Uterus (tissue), 2 donors: ENCODE measurements at regions not wholly inside any gene's neighbourhood (a gene's known extent, or its start where the extent isn't known, plus 50 kb on each side); places are given as distances from the start of the nearest gene placed in this dataset.

ENCODE experiments used
- POLR2A ChIP-seq, 2 donors: fragments of 450-650 bp; IDR thresholded peaks; one replicate each; pipeline ENCODE4 v1.6.1; 2016; ENCODE audit warnings: antibody characterized with exemption in 2 of 2, mild to moderate bottlenecking in 1 of 2, moderate library complexity in 1 of 2
- TF ChIP-seq, protein P1 (sequence below), 4 experiments: fragments of 200-600 bp in 2 of 4; fragments of 450-650 bp in 2 of 4; sonication (generic) in 2 of 4; IDR thresholded peaks; one replicate each; pipeline ENCODE4 v1.5.1; 2016 to 2019; ENCODE audit warnings: antibody characterized with exemption in 4 of 4, mild to moderate bottlenecking in 2 of 4, moderate library complexity in 1 of 4

- TF ChIP-seq, protein P1, sequence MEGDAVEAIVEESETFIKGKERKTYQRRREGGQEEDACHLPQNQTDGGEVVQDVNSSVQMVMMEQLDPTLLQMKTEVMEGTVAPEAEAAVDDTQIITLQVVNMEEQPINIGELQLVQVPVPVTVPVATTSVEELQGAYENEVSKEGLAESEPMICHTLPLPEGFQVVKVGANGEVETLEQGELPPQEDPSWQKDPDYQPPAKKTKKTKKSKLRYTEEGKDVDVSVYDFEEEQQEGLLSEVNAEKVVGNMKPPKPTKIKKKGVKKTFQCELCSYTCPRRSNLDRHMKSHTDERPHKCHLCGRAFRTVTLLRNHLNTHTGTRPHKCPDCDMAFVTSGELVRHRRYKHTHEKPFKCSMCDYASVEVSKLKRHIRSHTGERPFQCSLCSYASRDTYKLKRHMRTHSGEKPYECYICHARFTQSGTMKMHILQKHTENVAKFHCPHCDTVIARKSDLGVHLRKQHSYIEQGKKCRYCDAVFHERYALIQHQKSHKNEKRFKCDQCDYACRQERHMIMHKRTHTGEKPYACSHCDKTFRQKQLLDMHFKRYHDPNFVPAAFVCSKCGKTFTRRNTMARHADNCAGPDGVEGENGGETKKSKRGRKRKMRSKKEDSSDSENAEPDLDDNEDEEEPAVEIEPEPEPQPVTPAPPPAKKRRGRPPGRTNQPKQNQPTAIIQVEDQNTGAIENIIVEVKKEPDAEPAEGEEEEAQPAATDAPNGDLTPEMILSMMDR (IDR thresholded peaks at IDR 0.05), result no peak
- no peak for TF ChIP-seq POLR2A (IDR thresholded peaks at IDR 0.05)
Observed at GRCh38 chr3:707041-707440, 385.8 kb upstream of the CNTN6 start.
